Neural progenitor cell (in vitro differentiated cells): ENCODE measurements at regions not wholly inside any gene's neighbourhood (a gene's known extent, or its start where the extent isn't known, plus 50 kb on each side); places are given as distances from the start of the nearest gene placed in this dataset.

Source experiments
- DNase-seq: peaks from one replicate; pipeline ENCODE4 v3.0.0-alpha.2; 2016; ENCODE audit warnings: low spot score
- H2AFZ ChIP-seq: fragments of 200-600 bp; sonication (generic); replicated peaks from 2 replicates; pipeline ENCODE4 v1.6.1; 2016; ENCODE audit warnings: antibody characterized with exemption
- H3F3A ChIP-seq: fragments of 200-600 bp; sonication (generic); 2 replicates; pipeline ENCODE4 v1.6.1; 2016; ENCODE audit warnings: antibody characterized with exemption, low read depth
- H3K27ac ChIP-seq: fragments of 200-600 bp; sonication (generic); 2 replicates; pipeline ENCODE4 v1.5.1; 2016; ENCODE audit warnings: mild to moderate bottlenecking
- H3K27me3 ChIP-seq: fragments of 200-600 bp; sonication (generic); 2 replicates; pipeline ENCODE4 v1.6.1; 2016; ENCODE audit warnings: mild to moderate bottlenecking, moderate library complexity
- H3K36me3 ChIP-seq: fragments of 200-600 bp; sonication (generic); 2 replicates; pipeline ENCODE4 v1.5.1; 2016
- H3K4me1 ChIP-seq: fragments of 200-600 bp; sonication (generic); 2 replicates; pipeline ENCODE4 v1.6.1; 2016; ENCODE audit warnings: mixed run types
- H3K4me2 ChIP-seq: fragments of 200-600 bp; sonication (generic); 2 replicates; pipeline ENCODE4 v1.6.1; 2016
- H3K4me3 ChIP-seq: fragments of 200-600 bp; sonication (generic); 2 replicates; pipeline ENCODE4 v1.5.1; 2016
- H3K79me2 ChIP-seq: fragments of 200-600 bp; sonication (generic); 2 replicates; pipeline ENCODE4 v1.6.1; 2016; ENCODE audit warnings: low read depth
- H3K9ac ChIP-seq: fragments of 200-600 bp; sonication (generic); 2 replicates; pipeline ENCODE4 v1.6.1; 2016
- H3K9me3 ChIP-seq: fragments of 200-600 bp; sonication (generic); 2 replicates; pipeline ENCODE4 v1.5.1; 2016; ENCODE audit warnings: low read depth
- H4K20me1 ChIP-seq: fragments of 200-600 bp; sonication (generic); 2 replicates; pipeline ENCODE4 v1.6.1; 2016; ENCODE audit warnings: low read depth
- H3K27ac Mint-ChIP-seq: 3 replicates; pipeline ENCODE4 v1.8.0; 2021; ENCODE audit warnings: mixed read lengths
- H3K27me3 Mint-ChIP-seq: 2 replicates; pipeline ENCODE4 v1.8.0; 2022; ENCODE audit warnings: low read depth, mild to moderate bottlenecking, inconsistent platforms, moderate library complexity, mixed read lengths; ENCODE audit not compliant: insufficient read depth
- H3K36me3 Mint-ChIP-seq: 3 replicates; pipeline ENCODE4 v1.8.0; 2021; ENCODE audit warnings: mixed read lengths
- H3K4me1 Mint-ChIP-seq: 3 replicates; pipeline ENCODE4 v1.8.0; 2021; ENCODE audit warnings: mixed read lengths
- H3K4me3 Mint-ChIP-seq: 3 replicates; pipeline ENCODE4 v1.8.0; 2021; ENCODE audit warnings: mild to moderate bottlenecking, moderate library complexity, mixed read lengths
- H3K9me3 Mint-ChIP-seq: 3 replicates; pipeline ENCODE4 v1.8.0; 2020; ENCODE audit warnings: mixed read lengths
- EZH2 ChIP-seq: fragments of 200-600 bp; sonication (generic); IDR thresholded peaks from 2 replicates; pipeline ENCODE4 v1.6.1; 2017; ENCODE audit warnings: antibody characterized with exemption, mild to moderate bottlenecking, moderate library complexity
- EZH2phosphoT487 ChIP-seq: fragments of 200-600 bp; sonication (generic); IDR thresholded peaks from 2 replicates; pipeline ENCODE4 v1.6.1; 2017; ENCODE audit warnings: antibody characterized with exemption
- TF ChIP-seq, protein P1 (sequence below): fragments of 200-600 bp; sonication (generic); IDR thresholded peaks from 2 replicates; pipeline ENCODE4 v1.5.1; 2017; ENCODE audit warnings: antibody characterized with exemption, mild to moderate bottlenecking

DNA sequence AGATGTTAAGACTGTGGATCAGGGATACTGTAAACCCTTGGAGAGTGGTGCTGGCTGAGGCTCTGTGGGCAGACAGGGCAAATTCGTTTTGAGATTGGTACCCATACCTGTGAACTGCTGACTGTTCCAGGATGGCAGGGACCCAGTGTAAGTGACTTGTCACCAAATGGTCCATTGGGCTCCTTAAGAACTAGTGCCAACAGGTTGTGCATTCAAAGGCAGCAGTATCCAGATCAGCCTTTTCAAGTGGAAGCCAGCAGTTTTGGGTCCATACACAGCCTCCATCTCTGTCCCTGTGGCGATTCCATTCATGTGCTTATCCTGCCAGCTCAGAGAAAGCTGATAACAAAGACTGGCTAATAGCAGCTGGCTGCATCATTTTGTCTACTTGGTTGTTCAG, 84.0 kb upstream of the SCOC start:
- Histone ChIP-seq H4K20me1 (no peaks in the 10 kb centered on the region), H3F3A (peaks cover 34% of the 10 kb centered on the region), H3K9me3 (no peaks in the 10 kb centered on the region), H3K4me2 (peak overlapping the region; percentile 42), H3K9ac (no peak overlapping the region), H3K79me2 (no peaks in the 10 kb centered on the region), H3K4me3 (no peak overlapping the region), H3K4me1 (peaks cover 22% of the 10 kb centered on the region), H2AFZ (no peak overlapping the region), H3K36me3 (no peaks in the 10 kb centered on the region), H3K27ac (no peak overlapping the region), H3K27me3 (no peaks in the 10 kb centered on the region)
- H3K36me3 Mint-ChIP-seq = no peaks in the 10 kb centered on the region
- no peak overlapping the region for H3K4me3 Mint-ChIP-seq
- H3K4me1 Mint-ChIP-seq = peaks cover 3% of the 10 kb centered on the region
- H3K9me3 Mint-ChIP-seq = no peaks in the 10 kb centered on the region
- no peak overlapping the region for H3K27ac Mint-ChIP-seq
- peaks cover 3% of the 10 kb centered on the region for H3K27me3 Mint-ChIP-seq
- peak; percentile 39 for DNase-seq
- TF ChIP-seq EZH2 = no peak
- TF ChIP-seq, protein P1, sequence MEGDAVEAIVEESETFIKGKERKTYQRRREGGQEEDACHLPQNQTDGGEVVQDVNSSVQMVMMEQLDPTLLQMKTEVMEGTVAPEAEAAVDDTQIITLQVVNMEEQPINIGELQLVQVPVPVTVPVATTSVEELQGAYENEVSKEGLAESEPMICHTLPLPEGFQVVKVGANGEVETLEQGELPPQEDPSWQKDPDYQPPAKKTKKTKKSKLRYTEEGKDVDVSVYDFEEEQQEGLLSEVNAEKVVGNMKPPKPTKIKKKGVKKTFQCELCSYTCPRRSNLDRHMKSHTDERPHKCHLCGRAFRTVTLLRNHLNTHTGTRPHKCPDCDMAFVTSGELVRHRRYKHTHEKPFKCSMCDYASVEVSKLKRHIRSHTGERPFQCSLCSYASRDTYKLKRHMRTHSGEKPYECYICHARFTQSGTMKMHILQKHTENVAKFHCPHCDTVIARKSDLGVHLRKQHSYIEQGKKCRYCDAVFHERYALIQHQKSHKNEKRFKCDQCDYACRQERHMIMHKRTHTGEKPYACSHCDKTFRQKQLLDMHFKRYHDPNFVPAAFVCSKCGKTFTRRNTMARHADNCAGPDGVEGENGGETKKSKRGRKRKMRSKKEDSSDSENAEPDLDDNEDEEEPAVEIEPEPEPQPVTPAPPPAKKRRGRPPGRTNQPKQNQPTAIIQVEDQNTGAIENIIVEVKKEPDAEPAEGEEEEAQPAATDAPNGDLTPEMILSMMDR = no peak
- TF ChIP-seq EZH2phosphoT487 = no peak

DNA sequence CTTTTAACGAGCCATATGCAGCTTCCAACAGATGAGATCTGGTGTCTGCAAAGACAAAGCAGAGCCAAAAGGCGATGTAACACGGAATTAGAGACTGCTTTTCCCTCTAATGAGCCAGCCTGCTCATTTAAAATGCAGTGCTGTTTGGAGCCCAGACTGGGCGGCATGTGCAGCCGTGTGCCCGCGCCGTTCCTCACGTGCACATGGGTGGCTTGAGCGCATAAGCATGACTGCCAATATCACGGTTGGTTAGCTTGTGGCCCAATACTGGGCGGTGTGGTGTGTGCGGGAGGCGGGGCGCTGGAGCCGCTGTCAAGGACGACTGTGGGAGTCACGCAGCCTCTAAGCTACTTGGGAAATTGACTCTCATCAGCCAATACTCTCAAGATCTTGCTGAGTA, 87.0 kb upstream of the SCOC start:
- Histone ChIP-seq H3K36me3 (no peaks in the 10 kb centered on the region), H3K27ac (no peak overlapping the region), H3K9me3 (no peaks in the 10 kb centered on the region), H3K4me3 (no peak overlapping the region), H3K9ac (no peak overlapping the region), H3K4me1 (peaks cover 22% of the 10 kb centered on the region), H3K79me2 (no peaks in the 10 kb centered on the region), H4K20me1 (no peaks in the 10 kb centered on the region), H3F3A (peaks cover 34% of the 10 kb centered on the region), H3K27me3 (no peaks in the 10 kb centered on the region), H3K4me2 (no peak overlapping the region), H2AFZ (no peak overlapping the region)
- no peaks in the 10 kb centered on the region for H3K36me3 Mint-ChIP-seq
- no peak overlapping the region for H3K4me3 Mint-ChIP-seq
- H3K27me3 Mint-ChIP-seq = no peaks in the 10 kb centered on the region
- peaks cover 3% of the 10 kb centered on the region for H3K4me1 Mint-ChIP-seq
- no peaks in the 10 kb centered on the region for H3K9me3 Mint-ChIP-seq
- TF ChIP-seq, protein P1 = no peak
- no peak for TF ChIP-seq EZH2phosphoT487
- TF ChIP-seq EZH2 = no peak
- H3K27ac Mint-ChIP-seq = no peak overlapping the region
- no peak for DNase-seq

DNA sequence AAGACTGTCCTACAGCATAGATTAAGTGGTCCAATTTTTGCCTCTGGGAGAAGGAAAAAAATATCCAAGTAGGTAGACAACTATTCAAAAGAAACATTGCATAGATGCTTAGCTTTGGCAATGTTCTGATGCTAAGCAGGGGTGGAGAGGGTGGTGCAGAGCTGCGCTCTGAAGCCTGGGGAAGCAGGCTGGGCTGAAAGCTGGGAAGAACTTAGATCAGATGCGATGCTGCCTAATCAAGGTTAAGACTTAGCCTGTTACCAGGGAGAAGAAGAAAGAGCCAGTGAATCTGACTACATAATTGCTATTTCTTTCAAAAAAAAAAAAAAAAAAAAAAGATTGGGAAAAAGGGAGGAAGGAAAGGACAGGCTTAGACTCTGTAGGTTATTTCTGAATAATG, 89.0 kb upstream of the SCOC start:
- H3K36me3 Mint-ChIP-seq = no peaks in the 10 kb centered on the region
- no peak overlapping the region for H3K27ac Mint-ChIP-seq
- no peaks in the 10 kb centered on the region for H4K20me1 ChIP-seq

More for the DNA sequence above, 89.0 kb upstream of the SCOC start:
- Histone ChIP-seq H3K4me3 (no peak overlapping the region), H3K36me3 (no peaks in the 10 kb centered on the region), H2AFZ (no peak overlapping the region), H3K9ac (no peak overlapping the region), H3F3A (peaks cover 27% of the 10 kb centered on the region), H3K27ac (no peak overlapping the region), H3K4me2 (no peak overlapping the region), H3K79me2 (no peaks in the 10 kb centered on the region), H3K27me3 (no peaks in the 10 kb centered on the region), H3K4me1 (peaks cover 11% of the 10 kb centered on the region), H3K9me3 (no peaks in the 10 kb centered on the region)
- no peak overlapping the region for H3K4me3 Mint-ChIP-seq
- no peaks in the 10 kb centered on the region for H3K9me3 Mint-ChIP-seq
- no peak for DNase-seq
- TF ChIP-seq, protein P1 = no peak
- TF ChIP-seq EZH2phosphoT487 (no peak), EZH2 (no peak)
- H3K27me3 Mint-ChIP-seq = peaks cover 3% of the 10 kb centered on the region
- H3K4me1 Mint-ChIP-seq = no peaks in the 10 kb centered on the region
